Left cardiac atrium (tissue), 4 donors: ENCODE measurements at regions not wholly inside any gene's neighbourhood (a gene's known extent, or its start where the extent isn't known, plus 50 kb on each side); places are given as distances from the start of the nearest gene placed in this dataset.
"Not testable (repeated sequence)": the region's sequence is repeated elsewhere in the genome, so short reads cannot be mapped to it uniquely, and the experiment has no call there.

Experiments
- ATAC-seq, 2 donors: fragments of 200-7000 bp; cut with Tn5 transposase; one replicate each; pipeline ENCODE4 v1.9.1; 2020; ENCODE audit warnings: mild to moderate bottlenecking in 2 of 2, moderate library complexity in 2 of 2
- DNase-seq: peaks from one replicate; pipeline ENCODE4 v3.0.0-alpha.2; 2020
- intact Hi-C, 2 donors: fragments of 100-400 bp; cut with DNase I; formaldehyde crosslinking; loops; one replicate each; pipeline versions ENCODE4 v1.14.1 to v1.15.1; 2022 to 2023
- donor health status: DM: no; HTN: yes; CAD: no.
- donor health status: DM: no; HTN: yes; CAD: no; lungs with severe emphysema.
- donor health status: DM: yes; HTN: yes; CAD: no.
- donor health status: Dilated cardiomyopathy.

GRCh38 chr18:51321696-51322095 lies 124.2 kb upstream of the MEX3C start:
- intact Hi-C loops, result no loop called here
- no peak for ATAC-seq

DNA sequence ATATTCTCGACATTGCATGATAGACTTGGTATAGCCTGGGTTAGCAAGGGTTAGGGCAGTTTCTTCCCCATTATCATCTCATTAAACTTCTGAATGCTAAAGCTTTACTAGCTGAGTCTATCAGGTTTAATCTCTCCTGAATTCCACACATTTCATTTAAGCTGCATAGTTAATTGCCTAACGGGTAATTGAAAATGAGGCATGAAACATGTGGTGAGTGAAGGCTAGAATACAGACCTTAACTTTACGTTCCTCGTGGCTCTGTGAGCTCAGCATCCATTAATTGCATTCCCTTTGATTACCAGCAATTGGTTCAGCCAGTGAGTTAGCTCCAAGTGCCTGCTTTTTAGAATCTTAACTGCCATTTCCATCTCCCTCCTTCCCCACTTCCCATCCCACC lies 126.5 kb upstream of the MEX3C start:
- no peak for ATAC-seq
- DNase-seq, result no peak
- intact Hi-C loops, result no loop called here

More at GRCh38 chr18:51321696-51322095, 124.2 kb upstream of the MEX3C start:
- no peak for DNase-seq

DNA sequence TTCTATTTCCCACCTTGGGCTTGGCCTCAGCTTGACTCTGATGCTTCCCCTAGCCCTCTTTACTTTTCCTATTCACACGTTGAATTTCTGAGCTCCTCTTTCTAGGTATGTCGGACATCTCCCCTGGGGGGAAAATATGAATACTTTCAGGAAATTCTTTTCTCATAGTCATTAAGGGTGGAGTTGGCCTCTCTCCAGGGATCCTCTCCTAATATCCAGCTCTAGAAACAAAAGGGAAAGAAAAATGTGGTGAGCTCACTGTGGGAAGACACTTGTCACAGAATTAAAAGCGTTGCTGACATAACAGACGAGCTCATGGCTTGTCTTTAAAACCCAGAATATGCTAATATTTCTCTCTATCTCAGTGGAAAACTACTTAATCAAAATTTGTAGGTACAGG lies 132.7 kb upstream of the MEX3C start:
- DNase-seq, result no peak
- ATAC-seq, result no peak
- intact Hi-C loops, result no loop called here

DNA sequence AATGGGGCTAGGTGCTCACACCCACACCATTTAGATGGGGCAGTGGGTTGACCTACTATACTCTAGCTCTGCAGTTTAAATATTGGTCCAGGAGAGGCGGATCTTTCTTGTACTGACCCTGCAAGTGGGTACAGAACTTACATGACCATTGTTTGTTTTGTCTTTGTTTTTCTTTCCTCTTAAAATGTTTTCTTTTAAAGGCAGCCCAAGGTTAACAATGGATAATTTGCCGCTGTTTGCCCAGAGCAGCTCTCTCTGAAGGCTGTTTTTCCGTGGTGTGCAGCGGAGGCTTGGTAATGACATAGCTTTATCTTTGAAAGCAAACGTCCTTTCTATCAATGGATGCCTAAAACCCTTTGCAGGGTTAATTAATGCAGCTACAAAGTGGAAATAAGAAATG lies 133.3 kb upstream of the MEX3C start:
- intact Hi-C loops, result no loop called here
- no peak for DNase-seq
- ATAC-seq, result no peak

- no peak for DNase-seq
- no peak for ATAC-seq
- intact Hi-C loops, result no loop called here
Observed at GRCh38 chr18:51337406-51337805, 139.9 kb upstream of the MEX3C start.

- ATAC-seq (no peak), DNase-seq (no peak)
- intact Hi-C loops, result no loop called here
Observed at GRCh38 chr18:51339856-51340255, 142.4 kb upstream of the MEX3C start.

GRCh38 chr18:51340332-51340731 lies 142.9 kb upstream of the MEX3C start:
- intact Hi-C loops, result no loop called here
- ATAC-seq (no peak), DNase-seq (no peak)

GRCh38 chr18:51342815-51343214 lies 145.3 kb upstream of the MEX3C start:
- intact Hi-C loops, result no loop called here

DNA sequence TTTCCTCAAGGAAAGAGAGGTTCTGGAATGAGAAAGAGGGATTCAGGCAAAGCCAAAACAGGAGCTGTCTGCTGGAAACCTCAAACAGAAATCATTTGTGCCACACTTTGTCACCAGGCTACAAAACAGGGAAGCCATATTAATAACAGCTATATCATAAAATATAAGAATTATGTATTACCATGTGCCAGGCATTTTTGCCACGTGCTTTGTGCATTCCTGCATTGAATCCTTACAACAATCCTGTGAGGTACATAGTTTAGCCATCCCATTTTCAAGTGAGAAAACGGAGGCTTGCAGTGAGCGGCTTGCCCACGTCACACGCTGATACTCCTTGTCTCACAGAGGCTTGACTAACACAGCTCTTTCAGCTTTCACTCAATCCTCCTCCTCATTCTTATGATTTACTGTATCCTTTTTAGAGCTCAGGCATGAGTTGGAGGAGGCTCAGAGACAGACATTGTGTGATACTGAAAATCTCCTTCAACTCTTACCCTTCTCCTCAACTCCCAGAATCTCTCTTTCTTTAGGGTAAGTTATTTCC lies 148.4 kb upstream of the MEX3C start:
- ATAC-seq (no peak), DNase-seq (no peak)
- intact Hi-C loops, result no loop called here

More at GRCh38 chr18:51342815-51343214, 145.3 kb upstream of the MEX3C start:
- DNase-seq, result no peak
- no peak for ATAC-seq

GRCh38 chr18:51346404-51346803 lies 148.9 kb upstream of the MEX3C start:
- no peak for ATAC-seq
- intact Hi-C loops, result no loop called here
- DNase-seq, result no peak

DNA sequence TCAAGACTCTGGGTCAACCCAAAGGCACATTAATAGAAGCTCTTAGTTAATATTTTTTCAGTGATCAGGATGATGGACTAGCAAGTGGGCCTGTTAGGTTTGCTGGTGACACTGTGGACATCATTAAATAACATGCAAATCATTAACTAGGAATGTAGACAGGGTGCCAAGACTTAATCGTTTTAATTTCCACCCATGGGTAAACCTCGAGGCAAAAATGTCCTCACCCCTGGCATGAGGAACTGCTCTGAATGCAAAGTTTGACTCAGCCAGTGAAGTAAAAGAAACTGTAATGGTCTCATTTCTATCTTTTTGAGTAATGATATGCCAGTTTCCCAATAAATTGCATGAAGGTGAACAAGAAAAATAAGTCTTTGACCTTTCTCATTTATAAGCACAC lies 152.6 kb upstream of the MEX3C start:
- no peak for ATAC-seq
- no peak for DNase-seq
- intact Hi-C loops, result no loop called here

GRCh38 chr18:51355841-51356240 lies 158.4 kb upstream of the MEX3C start:
- DNase-seq, result no peak
- intact Hi-C loops, result no loop called here
- ATAC-seq, result no peak

DNA sequence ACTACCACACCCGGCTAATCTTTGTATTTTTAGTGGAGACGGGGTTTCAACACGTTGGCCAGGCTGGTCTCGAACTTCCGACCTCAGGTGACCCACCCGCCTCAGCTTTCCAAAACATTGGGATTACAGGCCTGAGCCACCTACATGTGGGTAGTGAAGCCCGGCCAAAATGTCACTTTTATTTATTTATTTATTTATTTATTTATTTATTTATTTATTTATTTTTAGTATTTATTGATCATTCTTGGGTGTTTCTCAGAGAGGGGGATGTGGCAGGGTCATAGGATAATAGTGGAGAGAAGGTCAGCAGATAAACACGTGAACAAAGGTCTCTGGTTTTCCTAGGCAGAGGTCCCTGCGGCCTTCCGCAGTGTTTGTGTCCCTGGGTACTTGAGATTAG lies 162.8 kb upstream of the MEX3C start:
- intact Hi-C loops, DNase-seq, ATAC-seq: not testable (repeated sequence)

DNA sequence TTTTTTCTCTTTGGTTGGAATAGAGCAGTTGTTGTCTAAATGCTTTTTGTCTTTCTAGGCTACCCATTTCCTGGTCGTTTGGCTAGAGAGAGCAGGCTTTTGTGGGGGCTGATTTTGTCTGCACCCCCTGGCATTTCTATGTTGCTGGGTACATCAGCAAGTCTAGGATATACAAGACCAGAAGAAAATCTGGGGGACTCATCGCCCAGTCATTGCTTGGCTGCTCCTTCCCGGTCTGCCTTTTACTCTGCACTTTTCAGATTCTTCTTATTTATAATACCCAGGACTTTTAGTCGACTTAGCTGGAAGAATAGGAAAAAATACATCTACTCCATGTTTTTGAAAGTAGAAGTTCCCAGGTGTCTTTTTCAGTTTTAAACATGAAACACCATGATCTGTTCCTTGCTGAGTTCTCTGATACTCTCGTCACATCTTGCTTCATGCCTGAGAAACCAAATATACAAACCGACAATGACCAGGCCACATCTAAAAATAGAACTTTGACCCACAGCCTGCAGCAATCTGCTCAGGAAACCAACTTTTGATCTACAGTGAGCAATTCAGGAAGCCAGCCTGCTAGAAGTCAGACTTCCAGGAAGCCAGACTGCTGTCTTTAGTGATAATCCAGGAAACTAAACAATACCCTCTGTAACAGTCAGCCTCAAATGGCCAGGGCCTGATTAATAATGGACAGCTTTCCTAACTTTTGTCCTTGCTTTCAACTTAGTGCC lies 163.8 kb upstream of the MEX3C start:
- intact Hi-C loops, result no loop called here
- DNase-seq (peak; percentile 34), ATAC-seq (peak in 1 of 2 donors; percentile 79)

DNA sequence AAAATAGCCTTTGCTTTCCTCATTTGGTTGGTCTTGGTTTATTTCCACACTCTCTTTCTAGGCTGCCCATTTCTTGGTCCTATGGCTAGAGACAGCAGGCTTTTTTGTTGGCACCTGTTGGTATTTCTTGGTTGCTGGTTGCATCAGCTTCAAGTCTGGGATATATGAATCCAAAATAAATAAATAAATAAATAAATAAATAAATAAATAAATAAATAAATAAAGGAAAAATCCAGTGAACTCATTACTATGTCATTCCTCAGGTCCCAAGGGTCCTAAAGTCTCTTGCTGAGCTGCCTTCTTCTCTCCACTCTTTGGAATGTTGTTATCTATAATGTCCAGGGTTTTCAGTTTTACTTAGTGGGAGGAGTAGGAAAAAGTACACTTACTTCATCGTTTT lies 165.9 kb upstream of the MEX3C start:
- DNase-seq (no peak), ATAC-seq (no peak)
- intact Hi-C loops, result no loop called here

DNA sequence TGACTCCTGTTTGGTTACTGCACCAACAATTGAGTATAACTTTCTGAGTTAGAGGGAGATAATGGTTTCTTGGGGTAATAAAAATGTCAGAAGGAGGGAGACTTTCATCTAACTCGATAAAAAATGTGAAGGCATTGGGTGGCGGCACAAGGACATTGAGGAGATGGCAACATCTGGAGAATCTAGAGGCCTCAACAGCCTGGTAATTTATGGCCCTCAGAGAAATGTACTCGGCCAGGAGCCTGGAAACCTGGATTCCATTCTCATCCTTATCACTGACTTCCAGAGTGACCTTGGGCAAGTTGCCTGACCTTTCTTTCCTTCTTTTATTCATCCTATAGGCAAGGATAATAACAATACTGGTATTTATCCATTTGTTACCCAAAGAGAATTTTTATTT lies 173.5 kb upstream of the MEX3C start:
- no peak for ATAC-seq
- intact Hi-C loops, result no loop called here

DNA sequence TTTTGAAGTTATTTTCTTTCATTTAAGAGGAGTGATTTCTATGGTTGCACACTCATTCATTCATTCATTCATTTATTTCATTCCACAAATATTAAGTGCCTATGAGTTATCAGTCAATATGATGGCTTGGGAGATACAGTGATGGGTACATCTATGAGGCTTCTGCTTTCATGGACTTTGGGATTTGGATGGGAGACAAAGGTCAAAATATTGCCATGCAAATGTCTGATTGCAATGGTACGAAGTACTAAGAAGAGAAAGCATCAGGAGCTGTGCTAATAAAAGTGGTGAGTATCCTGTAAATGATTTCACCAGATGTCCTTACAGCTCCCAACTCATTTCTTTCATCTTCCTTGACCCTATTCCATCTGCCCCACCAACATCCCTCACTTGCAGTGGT lies 174.4 kb upstream of the MEX3C start:
- ATAC-seq, result no peak
- no peak for DNase-seq
- intact Hi-C loops, result no loop called here

More for the DNA sequence above, 173.5 kb upstream of the MEX3C start:
- no peak for DNase-seq

- ATAC-seq (no peak), DNase-seq (no peak)
- intact Hi-C loops, result loop anchor here in 1 of 2 donors (10.0 kb wide), 1 partner anchor 277 kb away; no protein-coding TSS in a partner anchor
Observed at GRCh38 chr18:51382081-51382480, 184.6 kb upstream of the MEX3C start.

GRCh38 chr18:51383116-51383515 lies 185.6 kb upstream of the MEX3C start:
- intact Hi-C loops, result loop anchor here in 1 of 2 donors (10.0 kb wide), 1 partner anchor 278 kb away; no protein-coding TSS in a partner anchor
- no peak for ATAC-seq

GRCh38 chr18:51383711-51384110 lies 186.2 kb upstream of the MEX3C start:
- DNase-seq, result no peak
- intact Hi-C loops, result loop anchor here in 1 of 2 donors (10.0 kb wide), 1 partner anchor 279 kb away; no protein-coding TSS in a partner anchor
- no peak for ATAC-seq

More at GRCh38 chr18:51383116-51383515, 185.6 kb upstream of the MEX3C start:
- no peak for DNase-seq

- DNase-seq (no peak), ATAC-seq (no peak)
- intact Hi-C loops, result loop anchor here in 1 of 2 donors (10.0 kb wide), 1 partner anchor 280 kb away; no protein-coding TSS in a partner anchor
Observed at GRCh38 chr18:51385270-51385669, 187.8 kb upstream of the MEX3C start.
